ENCODE measurements at regions not wholly inside any gene's neighbourhood (a gene's known extent, or its start where the extent isn't known, plus 50 kb on each side); places are given as distances from the start of the nearest gene placed in this dataset.
"Not testable (repeated sequence)": the region's sequence is repeated elsewhere in the genome, so short reads cannot be mapped to it uniquely, and the experiment has no call there.

DNA sequence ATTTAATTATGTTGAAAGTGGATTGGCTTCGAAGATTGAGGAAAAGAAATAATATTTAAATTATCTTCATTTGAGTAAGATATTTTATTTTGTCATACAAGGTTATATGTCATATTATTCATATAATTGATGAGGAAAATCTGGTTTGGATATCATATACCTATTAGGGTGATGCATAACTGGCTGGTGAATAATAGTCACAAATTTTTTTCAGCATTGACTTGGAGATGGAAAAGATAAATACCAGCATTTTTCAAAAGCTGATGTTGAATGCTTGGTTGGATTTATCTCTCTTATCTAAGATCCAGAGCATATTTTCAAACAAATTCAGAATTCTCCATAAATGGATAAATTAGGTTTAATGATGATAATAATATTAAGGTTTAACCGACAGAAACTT, 93.5 kb upstream of the SLIT2 start:
- DNase-seq = no peak
- intact Hi-C loops (cut with DNase I; ENCODE audit: low total_unique reads) = no loop called here
- no peak overlapping the region for H3K4me3 ChIP-seq
- H3K27me3 ChIP-seq = no peaks in the 10 kb centered on the region
- no peaks in the 10 kb centered on the region for H3K9me3 ChIP-seq
- no peaks in the 10 kb centered on the region for H3K4me1 ChIP-seq
- TF ChIP-seq CTCF (IDR thresholded peaks at IDR 0.05) (no peak), POLR2A (IDR thresholded peaks at IDR 0.05) (no peak)
- H3K36me3 ChIP-seq (ENCODE audit: low read depth, missing control alignments) = no peaks in the 10 kb centered on the region
- no peak overlapping the region for H3K27ac ChIP-seq
- WGBS, 2 donors = 87 to 88% methylated on average over 2 of the region's 2 CpGs

GRCh38 chr4:20151436-20151835, 100.3 kb upstream of the SLIT2 start:
- TF ChIP-seq POLR2A (IDR thresholded peaks at IDR 0.05) (no peak), CTCF (IDR thresholded peaks at IDR 0.05) (no peak)
- DNase-seq = no peak

GRCh38 chr4:20149143-20149542, 102.6 kb upstream of the SLIT2 start:
- H3K4me1 ChIP-seq; H3K27me3 ChIP-seq; H3K4me3 ChIP-seq; H3K27ac ChIP-seq; intact Hi-C loops (cut with DNase I; ENCODE audit: low total_unique reads); H3K36me3 ChIP-seq (ENCODE audit: low read depth, missing control alignments); DNase-seq; H3K9me3 ChIP-seq: not testable (repeated sequence)
- 85 to 91% methylated on average over 3 of the region's 3 CpGs for WGBS, 2 donors

More at GRCh38 chr4:20151436-20151835, 100.3 kb upstream of the SLIT2 start:
- intact Hi-C loops (cut with DNase I; ENCODE audit: low total_unique reads) = no loop called here
- Histone ChIP-seq H3K36me3 (ENCODE audit: low read depth, missing control alignments) (no peaks in the 10 kb centered on the region), H3K27me3 (no peaks in the 10 kb centered on the region), H3K27ac (no peak overlapping the region), H3K9me3 (no peaks in the 10 kb centered on the region), H3K4me3 (no peak overlapping the region), H3K4me1 (no peaks in the 10 kb centered on the region)
- 83 to 87% methylated on average over 2 of the region's 2 CpGs for WGBS, 2 donors

DNA sequence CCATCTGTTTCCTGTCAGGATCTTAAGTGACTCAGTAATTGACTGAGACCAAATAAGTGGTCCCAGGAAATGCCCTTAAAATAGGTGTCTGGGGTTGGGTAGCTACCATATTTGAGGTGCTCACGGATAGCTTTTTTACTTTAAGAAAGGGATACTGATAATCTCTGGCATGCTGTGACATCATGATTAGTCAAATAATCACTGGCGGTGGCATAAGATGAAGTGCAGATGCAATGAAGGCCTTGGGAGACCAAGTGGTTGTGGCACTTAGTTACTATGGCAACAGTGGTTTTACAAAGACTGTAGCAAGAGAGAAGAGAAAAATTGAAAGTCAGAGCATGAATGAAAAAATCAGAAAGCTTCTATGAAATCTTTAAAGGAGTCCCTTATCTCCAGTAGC, 114.5 kb upstream of the SLIT2 start:
- no peak for DNase-seq
- Histone ChIP-seq H3K36me3 (ENCODE audit: low read depth, missing control alignments) (no peaks in the 10 kb centered on the region), H3K27me3 (no peaks in the 10 kb centered on the region), H3K9me3 (no peaks in the 10 kb centered on the region), H3K27ac (no peak overlapping the region), H3K4me1 (no peaks in the 10 kb centered on the region), H3K4me3 (no peak overlapping the region)
- intact Hi-C loops (cut with DNase I; ENCODE audit: low total_unique reads) = no loop called here
- no peak for TF ChIP-seq CTCF (IDR thresholded peaks at IDR 0.05)
- TF ChIP-seq POLR2A (IDR thresholded peaks at IDR 0.05) = no peak
- WGBS, 2 donors = 82 to 93% methylated on average over 2 of the region's 2 CpGs

GRCh38 chr4:20127626-20128025, 124.1 kb upstream of the SLIT2 start:
- 93 to 100% methylated on average over 1 of the region's 1 CpG for WGBS, 2 donors
- TF ChIP-seq CTCF (IDR thresholded peaks at IDR 0.05) (no peak), POLR2A (IDR thresholded peaks at IDR 0.05) (no peak)
- DNase-seq = no peak
- H3K4me3 ChIP-seq = no peak overlapping the region
- no peaks in the 10 kb centered on the region for H3K36me3 ChIP-seq (ENCODE audit: low read depth, missing control alignments)
- intact Hi-C loops (cut with DNase I; ENCODE audit: low total_unique reads) = no loop called here
- no peaks in the 10 kb centered on the region for H3K27me3 ChIP-seq
- H3K27ac ChIP-seq = no peak overlapping the region
- no peaks in the 10 kb centered on the region for H3K9me3 ChIP-seq
- H3K4me1 ChIP-seq = no peaks in the 10 kb centered on the region

All from testis (tissue), 2 donors.